Uterus (tissue), 2 donors: ENCODE measurements at regions not wholly inside any gene's neighbourhood (a gene's known extent, or its start where the extent isn't known, plus 50 kb on each side); places are given as distances from the start of the nearest gene placed in this dataset.

Source experiments
- POLR2A ChIP-seq, 2 donors: fragments of 450-650 bp; IDR thresholded peaks; one replicate each; pipeline ENCODE4 v1.6.1; 2016; ENCODE audit warnings: antibody characterized with exemption in 2 of 2, mild to moderate bottlenecking in 1 of 2, moderate library complexity in 1 of 2
- TF ChIP-seq, protein P1 (sequence below), 4 experiments: fragments of 200-600 bp in 2 of 4; fragments of 450-650 bp in 2 of 4; sonication (generic) in 2 of 4; IDR thresholded peaks; one replicate each; pipeline ENCODE4 v1.5.1; 2016 to 2019; ENCODE audit warnings: antibody characterized with exemption in 4 of 4, mild to moderate bottlenecking in 2 of 4, moderate library complexity in 1 of 4

DNA sequence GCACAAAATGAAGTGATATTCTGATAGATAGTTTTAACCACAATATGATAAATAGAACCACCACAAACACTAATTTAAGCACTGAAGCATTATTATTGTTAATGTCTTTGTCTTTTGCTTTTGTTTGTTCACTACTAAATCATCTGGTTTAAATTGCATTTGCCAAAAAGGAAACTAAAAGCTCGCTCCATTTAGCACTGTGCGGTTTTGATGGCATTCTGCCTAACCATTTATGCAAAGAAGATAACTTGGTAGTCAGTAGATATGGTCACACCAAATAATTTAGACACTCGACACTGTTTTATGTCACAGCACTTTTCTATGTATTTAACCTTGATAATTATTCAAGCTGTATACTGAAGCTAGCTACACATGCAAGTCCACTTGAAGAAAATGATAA is 849.8 kb upstream of the CDH6 start:
- TF ChIP-seq, protein P1, sequence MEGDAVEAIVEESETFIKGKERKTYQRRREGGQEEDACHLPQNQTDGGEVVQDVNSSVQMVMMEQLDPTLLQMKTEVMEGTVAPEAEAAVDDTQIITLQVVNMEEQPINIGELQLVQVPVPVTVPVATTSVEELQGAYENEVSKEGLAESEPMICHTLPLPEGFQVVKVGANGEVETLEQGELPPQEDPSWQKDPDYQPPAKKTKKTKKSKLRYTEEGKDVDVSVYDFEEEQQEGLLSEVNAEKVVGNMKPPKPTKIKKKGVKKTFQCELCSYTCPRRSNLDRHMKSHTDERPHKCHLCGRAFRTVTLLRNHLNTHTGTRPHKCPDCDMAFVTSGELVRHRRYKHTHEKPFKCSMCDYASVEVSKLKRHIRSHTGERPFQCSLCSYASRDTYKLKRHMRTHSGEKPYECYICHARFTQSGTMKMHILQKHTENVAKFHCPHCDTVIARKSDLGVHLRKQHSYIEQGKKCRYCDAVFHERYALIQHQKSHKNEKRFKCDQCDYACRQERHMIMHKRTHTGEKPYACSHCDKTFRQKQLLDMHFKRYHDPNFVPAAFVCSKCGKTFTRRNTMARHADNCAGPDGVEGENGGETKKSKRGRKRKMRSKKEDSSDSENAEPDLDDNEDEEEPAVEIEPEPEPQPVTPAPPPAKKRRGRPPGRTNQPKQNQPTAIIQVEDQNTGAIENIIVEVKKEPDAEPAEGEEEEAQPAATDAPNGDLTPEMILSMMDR (IDR thresholded peaks at IDR 0.05) = no peak
- TF ChIP-seq POLR2A (IDR thresholded peaks at IDR 0.05) = no peak
